ENCODE measurements at regions not wholly inside any gene's neighbourhood (a gene's known extent, or its start where the extent isn't known, plus 50 kb on each side); places are given as distances from the start of the nearest gene placed in this dataset.

DNA sequence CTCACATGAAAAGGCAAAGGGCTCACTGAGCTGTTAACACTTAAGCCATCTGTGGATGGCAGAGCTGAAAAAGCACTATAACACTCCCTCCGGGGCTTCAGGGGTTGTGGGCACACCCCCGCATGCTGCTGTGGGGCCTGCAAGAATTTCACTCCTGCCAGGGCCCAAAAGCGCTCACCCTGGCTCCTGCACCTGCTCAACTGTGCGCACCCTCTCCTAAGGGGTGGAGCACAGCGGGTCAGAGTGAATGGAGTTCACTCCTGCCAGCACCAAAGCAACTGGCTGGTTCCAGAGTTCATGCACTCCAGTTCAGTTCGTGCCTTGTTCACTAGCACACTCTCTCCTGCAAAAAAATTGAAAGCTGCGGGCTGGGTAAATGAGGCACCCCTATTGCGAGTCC is 814.2 kb upstream of the SLC39A10 start:
- TF ChIP-seq NFIC (IDR thresholded peaks at IDR 0.05; ENCODE audit: borderline replicate concordance) (no peak), CTCF (IDR thresholded peaks at IDR 0.05) (no peak), SMC3 (IDR thresholded peaks at IDR 0.05; ENCODE audit: low read depth, low read length) (no peak), EZH2phosphoT487 (IDR thresholded peaks at IDR 0.05; ENCODE audit: borderline replicate concordance, low read depth) (no peak), POLR2AphosphoS5 (IDR thresholded peaks at IDR 0.05; ENCODE audit: low read depth, low read length) (no peak), RAD21 (IDR thresholded peaks at IDR 0.05; ENCODE audit: low read length) (no peak), FOXM1 (IDR thresholded peaks at IDR 0.05; ENCODE audit: low read depth) (no peak)
- TF ChIP-seq, protein P1, sequence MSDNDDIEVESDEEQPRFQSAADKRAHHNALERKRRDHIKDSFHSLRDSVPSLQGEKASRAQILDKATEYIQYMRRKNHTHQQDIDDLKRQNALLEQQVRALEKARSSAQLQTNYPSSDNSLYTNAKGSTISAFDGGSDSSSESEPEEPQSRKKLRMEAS (IDR thresholded peaks at IDR 0.05; ENCODE audit: low read depth), result no peak
